ENCODE measurements at regions not wholly inside any gene's neighbourhood (a gene's known extent, or its start where the extent isn't known, plus 50 kb on each side); places are given as distances from the start of the nearest gene placed in this dataset.

- intact Hi-C loops (cut with DNase I; ENCODE audit: low total_unique reads) = no loop called here
- 41 to 52% methylated on average over 1 of the region's 1 CpG for WGBS, 2 donors
- no peak overlapping the region for H3K4me3 ChIP-seq (ENCODE audit: low read depth, poor library complexity, severe bottlenecking)
- DNase-seq (ENCODE audit: low spot score in 2 of 2) = no peak
- TF ChIP-seq, protein P1, sequence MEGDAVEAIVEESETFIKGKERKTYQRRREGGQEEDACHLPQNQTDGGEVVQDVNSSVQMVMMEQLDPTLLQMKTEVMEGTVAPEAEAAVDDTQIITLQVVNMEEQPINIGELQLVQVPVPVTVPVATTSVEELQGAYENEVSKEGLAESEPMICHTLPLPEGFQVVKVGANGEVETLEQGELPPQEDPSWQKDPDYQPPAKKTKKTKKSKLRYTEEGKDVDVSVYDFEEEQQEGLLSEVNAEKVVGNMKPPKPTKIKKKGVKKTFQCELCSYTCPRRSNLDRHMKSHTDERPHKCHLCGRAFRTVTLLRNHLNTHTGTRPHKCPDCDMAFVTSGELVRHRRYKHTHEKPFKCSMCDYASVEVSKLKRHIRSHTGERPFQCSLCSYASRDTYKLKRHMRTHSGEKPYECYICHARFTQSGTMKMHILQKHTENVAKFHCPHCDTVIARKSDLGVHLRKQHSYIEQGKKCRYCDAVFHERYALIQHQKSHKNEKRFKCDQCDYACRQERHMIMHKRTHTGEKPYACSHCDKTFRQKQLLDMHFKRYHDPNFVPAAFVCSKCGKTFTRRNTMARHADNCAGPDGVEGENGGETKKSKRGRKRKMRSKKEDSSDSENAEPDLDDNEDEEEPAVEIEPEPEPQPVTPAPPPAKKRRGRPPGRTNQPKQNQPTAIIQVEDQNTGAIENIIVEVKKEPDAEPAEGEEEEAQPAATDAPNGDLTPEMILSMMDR (IDR thresholded peaks at IDR 0.05) = no peak
These were observed 209.9 kb upstream of the DMRT1 start for GRCh38 chr9:631596-631995.

- no peak overlapping the region for H3K4me3 ChIP-seq (ENCODE audit: low read depth, poor library complexity, severe bottlenecking)
- intact Hi-C loops (cut with DNase I; ENCODE audit: low total_unique reads) = no loop called here
- TF ChIP-seq POLR2A (IDR thresholded peaks at IDR 0.05) = no peak
- TF ChIP-seq, protein P1 (IDR thresholded peaks at IDR 0.05) = no peak
- WGBS, 2 donors = 95 to 100% methylated on average over 1 of the region's 1 CpG
- no peak for DNase-seq (ENCODE audit: low spot score in 2 of 2)
These were observed 208.0 kb upstream of the DMRT1 start for GRCh38 chr9:633461-633860.

DNA sequence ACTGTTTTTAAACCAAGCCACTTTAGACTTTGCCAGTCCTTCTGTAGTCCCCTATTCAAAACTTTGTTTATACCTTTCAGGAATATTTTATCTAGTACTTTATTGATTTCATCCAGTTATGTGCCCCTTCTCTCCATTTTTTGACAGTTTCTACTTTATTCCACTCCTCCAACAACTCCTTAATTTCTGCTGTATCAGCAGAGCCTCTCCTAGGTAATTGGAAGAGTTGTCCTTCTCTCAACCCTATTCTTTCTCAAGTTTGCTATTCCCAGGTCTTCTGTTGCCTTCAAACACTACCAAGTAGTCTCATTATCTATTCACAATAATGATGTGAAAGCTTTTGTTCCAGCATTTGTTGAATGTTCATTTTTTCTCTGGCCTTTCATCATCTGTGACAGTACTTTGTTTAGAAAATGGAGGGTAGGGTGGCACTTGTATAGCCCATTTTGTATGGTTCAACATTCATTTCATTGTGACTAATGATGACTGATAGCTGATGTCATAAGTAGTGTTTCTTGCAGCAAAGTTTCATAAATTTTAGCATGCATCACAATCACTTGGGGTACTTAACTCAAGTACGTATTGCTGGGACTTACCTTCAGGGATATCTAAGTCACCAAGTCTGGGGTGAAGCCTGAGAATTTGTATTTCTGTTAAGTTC is 204.4 kb upstream of the DMRT1 start:
- WGBS, 2 donors = 92 to 97% methylated on average over 1 of the region's 1 CpG

GRCh38 chr9:638152-638551 is 203.3 kb upstream of the DMRT1 start:
- no peak for DNase-seq (ENCODE audit: low spot score in 2 of 2)
- WGBS, 2 donors = 77 to 86% methylated on average over 3 of the region's 3 CpGs
- intact Hi-C loops (cut with DNase I; ENCODE audit: low total_unique reads) = no loop called here
- TF ChIP-seq, protein P1 (IDR thresholded peaks at IDR 0.05) = no peak
- no peak for TF ChIP-seq POLR2A (IDR thresholded peaks at IDR 0.05)
- no peak overlapping the region for H3K4me3 ChIP-seq (ENCODE audit: low read depth, poor library complexity, severe bottlenecking)

More for the DNA sequence above, 204.4 kb upstream of the DMRT1 start:
- DNase-seq (ENCODE audit: low spot score in 2 of 2) = no peak
- no peak overlapping the region for H3K4me3 ChIP-seq (ENCODE audit: low read depth, poor library complexity, severe bottlenecking)
- intact Hi-C loops (cut with DNase I; ENCODE audit: low total_unique reads) = no loop called here
- TF ChIP-seq, protein P1 (IDR thresholded peaks at IDR 0.05) = no peak
- TF ChIP-seq POLR2A (IDR thresholded peaks at IDR 0.05) = no peak

GRCh38 chr9:642014-642413 is 199.5 kb upstream of the DMRT1 start:
- no peak for TF ChIP-seq POLR2A (IDR thresholded peaks at IDR 0.05)
- TF ChIP-seq, protein P1 (IDR thresholded peaks at IDR 0.05) = no peak
- H3K4me3 ChIP-seq (ENCODE audit: low read depth, poor library complexity, severe bottlenecking) = no peak overlapping the region
- intact Hi-C loops (cut with DNase I; ENCODE audit: low total_unique reads) = no loop called here
- DNase-seq (ENCODE audit: low spot score in 2 of 2) = no peak
- 65 to 71% methylated on average over 6 of the region's 6 CpGs for WGBS, 2 donors

GRCh38 chr9:643966-644365 is 197.5 kb upstream of the DMRT1 start:
- no peak for DNase-seq (ENCODE audit: low spot score in 2 of 2)
- H3K4me3 ChIP-seq (ENCODE audit: low read depth, poor library complexity, severe bottlenecking) = no peak overlapping the region
- no peak for TF ChIP-seq POLR2A (IDR thresholded peaks at IDR 0.05)
- TF ChIP-seq, protein P1 (IDR thresholded peaks at IDR 0.05) = no peak
- WGBS, 2 donors = 90% methylated on average over 5 of the region's 5 CpGs
- intact Hi-C loops (cut with DNase I; ENCODE audit: low total_unique reads) = no loop called here

All from lower leg skin (tissue), 4 donors.